ENCODE measurements at regions not wholly inside any gene's neighbourhood (a gene's known extent, or its start where the extent isn't known, plus 50 kb on each side); places are given as distances from the start of the nearest gene placed in this dataset.

DNA sequence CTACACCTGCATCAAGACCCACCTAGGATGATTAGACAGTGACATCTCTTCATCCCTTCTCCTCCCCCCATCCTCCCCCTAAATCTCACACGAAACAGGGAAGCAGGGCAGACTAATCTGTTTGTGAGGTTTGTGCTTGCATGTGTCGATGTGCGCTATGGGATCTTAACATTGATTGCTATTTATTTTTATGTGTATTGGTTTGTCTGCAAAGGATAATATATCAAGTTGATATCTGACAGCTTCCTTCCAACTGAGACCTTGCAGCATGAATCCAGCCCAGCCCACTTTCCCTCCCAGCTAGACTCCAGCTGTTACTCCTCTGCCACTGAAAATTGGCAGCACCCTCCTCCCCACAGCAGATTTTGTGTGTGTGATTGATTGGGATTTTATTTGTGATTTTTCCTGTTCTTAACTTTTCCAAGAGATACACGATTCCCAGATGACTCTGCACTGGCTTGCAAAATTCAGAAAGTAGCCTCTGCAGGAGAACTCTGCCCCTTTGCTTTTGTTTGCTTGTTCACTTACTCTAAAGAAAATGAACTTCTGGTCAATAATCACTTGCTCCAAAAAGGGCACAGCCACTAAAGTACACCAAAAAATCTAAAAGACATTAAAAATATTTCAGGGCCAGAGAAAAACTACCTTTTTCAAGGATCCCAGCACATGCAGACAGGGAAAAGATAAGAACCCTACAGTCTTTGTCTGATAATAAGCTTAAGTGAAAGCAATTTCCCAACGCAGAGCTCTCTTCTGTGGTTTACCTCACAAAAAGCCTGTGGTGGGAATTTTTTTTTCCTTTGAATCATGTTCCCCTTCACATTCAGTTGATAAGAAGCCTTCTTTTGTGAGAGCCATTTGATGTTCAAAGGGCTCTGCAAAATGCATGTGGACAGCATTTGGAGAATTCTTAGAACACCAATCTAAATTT is 222.1 kb downstream of the RPS29 start:
- no peak for DNase-seq (ENCODE audit: low read depth)
- no peak overlapping the region for H3K4me3 ChIP-seq (ENCODE audit: low read depth, low read length)
- TF ChIP-seq CTCF (conservative IDR thresholded peaks at IDR 0.05; ENCODE audit: low read depth, low read length): no peak

DNA sequence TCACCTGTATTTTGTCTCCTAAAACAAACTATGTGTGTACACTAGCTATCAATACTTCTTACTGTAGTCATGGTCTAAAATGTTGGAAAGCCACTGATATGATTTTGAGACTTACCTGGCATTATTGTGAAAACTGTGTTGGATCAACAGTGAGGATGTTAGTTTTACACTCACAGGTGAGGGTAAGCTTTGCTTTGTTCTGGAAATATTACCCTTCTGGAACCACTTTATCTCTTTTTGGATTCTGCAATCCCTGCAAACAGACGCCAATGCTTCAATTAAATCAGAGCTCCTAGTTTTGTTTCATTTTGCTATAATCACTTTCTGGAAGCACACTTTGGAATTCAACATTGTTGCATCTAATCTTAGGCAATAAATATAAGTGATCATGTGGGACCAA is 223.3 kb downstream of the RPS29 start:
- no peak for TF ChIP-seq CTCF (conservative IDR thresholded peaks at IDR 0.05; ENCODE audit: low read depth, low read length)
- DNase-seq (ENCODE audit: low read depth): no peak

GRCh38 chr14:49339130-49339529 is 247.1 kb downstream of the RPS29 start:
- no peak overlapping the region for H3K4me3 ChIP-seq (ENCODE audit: low read depth, low read length)
- DNase-seq (ENCODE audit: low read depth): no peak
- no peak for TF ChIP-seq CTCF (conservative IDR thresholded peaks at IDR 0.05; ENCODE audit: low read depth, low read length)

More for the DNA sequence above, 223.3 kb downstream of the RPS29 start:
- no peak overlapping the region for H3K4me3 ChIP-seq (ENCODE audit: low read depth, low read length)

GRCh38 chr14:49319810-49320209 is 266.4 kb downstream of the RPS29 start:
- DNase-seq (ENCODE audit: low read depth): no peak
- TF ChIP-seq CTCF (conservative IDR thresholded peaks at IDR 0.05; ENCODE audit: low read depth, low read length): no peak
- no peak overlapping the region for H3K4me3 ChIP-seq (ENCODE audit: low read depth, low read length)

GRCh38 chr14:49315570-49315969 is 270.6 kb downstream of the RPS29 start:
- no peak overlapping the region for H3K4me3 ChIP-seq (ENCODE audit: low read depth, low read length)
- DNase-seq (ENCODE audit: low read depth): no peak
- TF ChIP-seq CTCF (conservative IDR thresholded peaks at IDR 0.05; ENCODE audit: low read depth, low read length): no peak

DNA sequence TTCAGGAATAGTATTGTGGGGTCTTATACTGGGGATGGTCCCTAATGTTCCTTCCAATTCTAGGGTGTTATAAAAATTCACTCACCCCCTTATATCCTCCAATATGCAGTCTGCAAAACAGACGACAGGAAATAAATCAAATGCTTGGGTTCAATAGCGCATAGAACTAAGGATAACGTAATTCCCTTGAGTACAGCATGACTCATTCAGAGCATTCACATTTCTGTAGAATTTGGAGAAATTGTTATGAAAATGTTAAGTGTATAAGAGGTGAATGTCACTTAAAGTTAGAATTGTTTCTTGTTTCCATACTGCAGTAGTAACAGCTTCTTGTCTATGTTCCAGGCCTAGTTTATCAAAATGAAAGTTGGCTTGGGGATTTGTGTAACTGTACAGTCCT is 271.4 kb downstream of the RPS29 start:
- no peak overlapping the region for H3K4me3 ChIP-seq (ENCODE audit: low read depth, low read length)
- TF ChIP-seq CTCF (conservative IDR thresholded peaks at IDR 0.05; ENCODE audit: low read depth, low read length): no peak
- no peak for DNase-seq (ENCODE audit: low read depth)

- DNase-seq (ENCODE audit: low read depth): no peak
- no peak for TF ChIP-seq CTCF (conservative IDR thresholded peaks at IDR 0.05; ENCODE audit: low read depth, low read length)
- no peak overlapping the region for H3K4me3 ChIP-seq (ENCODE audit: low read depth, low read length)
Measured at GRCh38 chr14:49313108-49313507, 273.1 kb downstream of the RPS29 start.
